Astrocyte (in vitro differentiated cells and primary cell): ENCODE measurements at regions not wholly inside any gene's neighbourhood (a gene's known extent, or its start where the extent isn't known, plus 50 kb on each side); places are given as distances from the start of the nearest gene placed in this dataset.
"Not testable (repeated sequence)": the region's sequence is repeated elsewhere in the genome, so short reads cannot be mapped to it uniquely, and the experiment has no call there.

Source experiments
- DNase-seq: peaks from one replicate; pipeline ENCODE4 v3.0.0-alpha.2; 2010; ENCODE audit warnings: low read depth
- FAIRE-seq: peaks from 2 replicates; lab custom pipeline; 2011; peaks lifted over from hg19 to GRCh38; lab: Jason Lieb, UNC
- H2AFZ ChIP-seq: 2 replicates; pipeline ENCODE4 v1.6.0; 2012; ENCODE audit warnings: low read depth, low read length, inconsistent platforms
- H3K27ac ChIP-seq: 2 replicates; pipeline ENCODE4 v1.5.1; 2011; ENCODE audit warnings: low read depth, low read length, inconsistent platforms
- H3K27me3 ChIP-seq: 2 replicates; pipeline ENCODE4 v1.6.0; 2011; ENCODE audit warnings: low read length, inconsistent platforms; ENCODE audit not compliant: insufficient read depth
- H3K36me3 ChIP-seq: 2 replicates; pipeline ENCODE4 v1.5.1; 2011; ENCODE audit warnings: low read length, inconsistent platforms; ENCODE audit not compliant: insufficient read depth
- H3K4me1 ChIP-seq: 2 replicates; pipeline ENCODE4 v1.5.1; 2011; ENCODE audit warnings: low read length, inconsistent platforms; ENCODE audit not compliant: insufficient read depth
- H3K4me2 ChIP-seq: 2 replicates; pipeline ENCODE4 v1.6.0; 2012; ENCODE audit warnings: low read length, inconsistent platforms
- H3K4me3 ChIP-seq: 2 replicates; pipeline ENCODE4 v1.5.1; 2011; ENCODE audit warnings: low read depth, mild to moderate bottlenecking, low read length, inconsistent platforms; ENCODE audit not compliant: insufficient read depth
- H3K79me2 ChIP-seq: 2 replicates; pipeline ENCODE4 v1.6.0; 2012; ENCODE audit warnings: mild to moderate bottlenecking, low read length, inconsistent platforms; ENCODE audit not compliant: insufficient read depth
- H3K9ac ChIP-seq: 2 replicates; pipeline ENCODE4 v1.6.0; 2012; ENCODE audit warnings: mild to moderate bottlenecking, low read length, inconsistent platforms
- H3K9me3 ChIP-seq: 2 replicates; pipeline ENCODE4 v1.5.1; 2012; ENCODE audit warnings: low read depth, mild to moderate bottlenecking, low read length, inconsistent platforms; ENCODE audit not compliant: insufficient read depth
- H4K20me1 ChIP-seq: 2 replicates; pipeline ENCODE4 v1.6.0; 2012; ENCODE audit warnings: low read length, inconsistent platforms; ENCODE audit not compliant: insufficient read depth
- H3K27ac Mint-ChIP-seq: one replicate; pipeline ENCODE4 v1.8.0; 2021; ENCODE audit warnings: mild to moderate bottlenecking, mixed read lengths; ENCODE audit not compliant: unreplicated experiment
- H3K27me3 Mint-ChIP-seq: one replicate; pipeline ENCODE4 v1.8.0; 2021; ENCODE audit warnings: low read depth, mixed read lengths; ENCODE audit not compliant: unreplicated experiment
- H3K36me3 Mint-ChIP-seq: one replicate; pipeline ENCODE4 v1.8.0; 2021; ENCODE audit warnings: low read depth, mixed read lengths; ENCODE audit not compliant: unreplicated experiment
- H3K4me1 Mint-ChIP-seq: one replicate; pipeline ENCODE4 v1.8.0; 2021; ENCODE audit warnings: low read depth, mixed read lengths; ENCODE audit not compliant: unreplicated experiment
- H3K4me3 Mint-ChIP-seq: one replicate; pipeline ENCODE4 v1.8.0; 2021; ENCODE audit warnings: mild to moderate bottlenecking, moderate library complexity, mixed read lengths; ENCODE audit not compliant: unreplicated experiment
- H3K9me3 Mint-ChIP-seq: one replicate; pipeline ENCODE4 v1.8.0; 2021; ENCODE audit warnings: mild to moderate bottlenecking, mixed read lengths; ENCODE audit not compliant: unreplicated experiment
- EZH2 ChIP-seq: IDR thresholded peaks from 2 replicates; pipeline ENCODE4 v1.6.1; 2012; ENCODE audit warnings: mild to moderate bottlenecking, low read length, inconsistent platforms; ENCODE audit not compliant: insufficient read depth
- TF ChIP-seq, protein P1 (sequence below): IDR thresholded peaks from 2 replicates; pipeline ENCODE4 v1.5.1; 2011; ENCODE audit warnings: low read depth, mild to moderate bottlenecking, inconsistent platforms, low read length, moderate library complexity; ENCODE audit not compliant: insufficient read depth

GRCh38 chr4:189600718-189601435 is 339.8 kb upstream of the FRG1 start:
- no peaks in the 10 kb centered on the region for H3K27me3 Mint-ChIP-seq
- Histone ChIP-seq H4K20me1 (no peaks in the 10 kb centered on the region), H3K79me2 (no peaks in the 10 kb centered on the region), H3K27ac (no peak overlapping the region), H3K4me3 (no peak overlapping the region), H3K4me1 (no peaks in the 10 kb centered on the region), H3K27me3 (no peaks in the 10 kb centered on the region), H3K9ac (no peak overlapping the region), H2AFZ (no peak overlapping the region), H3K4me2 (no peak overlapping the region), H3K9me3 (peaks cover 4% of the 10 kb centered on the region), H3K36me3 (no peaks in the 10 kb centered on the region)
- FAIRE-seq = no peak
- peaks cover 5% of the 10 kb centered on the region for H3K4me1 Mint-ChIP-seq
- H3K9me3 Mint-ChIP-seq = peaks cover 3% of the 10 kb centered on the region
- H3K36me3 Mint-ChIP-seq = no peaks in the 10 kb centered on the region
- no peak for DNase-seq
- H3K4me3 Mint-ChIP-seq = no peak overlapping the region
- TF ChIP-seq EZH2 = no peak
- TF ChIP-seq, protein P1, sequence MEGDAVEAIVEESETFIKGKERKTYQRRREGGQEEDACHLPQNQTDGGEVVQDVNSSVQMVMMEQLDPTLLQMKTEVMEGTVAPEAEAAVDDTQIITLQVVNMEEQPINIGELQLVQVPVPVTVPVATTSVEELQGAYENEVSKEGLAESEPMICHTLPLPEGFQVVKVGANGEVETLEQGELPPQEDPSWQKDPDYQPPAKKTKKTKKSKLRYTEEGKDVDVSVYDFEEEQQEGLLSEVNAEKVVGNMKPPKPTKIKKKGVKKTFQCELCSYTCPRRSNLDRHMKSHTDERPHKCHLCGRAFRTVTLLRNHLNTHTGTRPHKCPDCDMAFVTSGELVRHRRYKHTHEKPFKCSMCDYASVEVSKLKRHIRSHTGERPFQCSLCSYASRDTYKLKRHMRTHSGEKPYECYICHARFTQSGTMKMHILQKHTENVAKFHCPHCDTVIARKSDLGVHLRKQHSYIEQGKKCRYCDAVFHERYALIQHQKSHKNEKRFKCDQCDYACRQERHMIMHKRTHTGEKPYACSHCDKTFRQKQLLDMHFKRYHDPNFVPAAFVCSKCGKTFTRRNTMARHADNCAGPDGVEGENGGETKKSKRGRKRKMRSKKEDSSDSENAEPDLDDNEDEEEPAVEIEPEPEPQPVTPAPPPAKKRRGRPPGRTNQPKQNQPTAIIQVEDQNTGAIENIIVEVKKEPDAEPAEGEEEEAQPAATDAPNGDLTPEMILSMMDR = no peak
- peak overlapping the region; percentile 99 for H3K27ac Mint-ChIP-seq

DNA sequence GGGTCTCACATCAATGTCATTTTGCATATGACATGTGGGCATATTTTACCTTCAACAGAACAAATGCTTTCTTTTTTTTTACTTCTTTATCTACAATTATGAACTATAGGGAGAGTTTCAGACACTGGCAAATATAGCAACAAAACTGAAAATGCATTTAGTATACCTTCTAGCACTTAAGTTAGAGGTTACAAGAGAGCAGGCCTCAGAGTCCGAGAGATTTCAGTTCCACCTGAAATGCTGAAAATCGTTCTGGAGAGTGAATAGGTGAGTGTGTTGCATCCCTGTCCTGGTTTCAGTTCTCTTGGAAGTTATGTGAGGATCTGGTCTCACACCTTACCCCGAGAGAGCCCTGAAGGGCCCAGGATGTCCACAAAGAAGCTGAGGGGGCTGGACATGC is 337.8 kb upstream of the FRG1 start:
- H3K9ac ChIP-seq, H3K36me3 Mint-ChIP-seq, H3K79me2 ChIP-seq, H3K36me3 ChIP-seq, H3K9me3 ChIP-seq, H3K4me2 ChIP-seq, H2AFZ ChIP-seq, H3K27ac Mint-ChIP-seq, H3K27me3 ChIP-seq, H3K9me3 Mint-ChIP-seq, DNase-seq, H3K4me1 ChIP-seq, H3K4me1 Mint-ChIP-seq, FAIRE-seq, H4K20me1 ChIP-seq, H3K4me3 ChIP-seq, H3K4me3 Mint-ChIP-seq, H3K27me3 Mint-ChIP-seq, H3K27ac ChIP-seq: not testable (repeated sequence)

DNA sequence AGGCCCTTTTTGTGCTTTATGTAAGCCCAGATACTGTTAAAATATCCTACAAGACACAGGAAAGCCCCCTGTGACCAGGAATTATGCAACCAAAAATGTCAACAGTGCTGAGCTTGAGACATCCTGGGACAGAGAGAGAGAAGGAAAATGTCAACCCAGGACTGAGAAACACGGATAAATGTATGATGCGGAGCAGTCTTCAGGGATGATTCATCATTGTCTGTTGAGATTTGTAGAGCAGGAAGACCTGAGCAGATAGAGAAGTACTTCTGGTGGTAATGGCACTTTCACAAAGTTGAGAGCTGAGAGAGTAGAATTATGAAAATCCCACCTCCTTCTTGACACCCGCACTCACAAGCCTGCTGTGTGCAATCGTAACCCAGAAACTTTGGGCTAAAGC is 330.1 kb upstream of the FRG1 start:
- not testable (repeated sequence) for H3K4me2 ChIP-seq, H3K4me3 Mint-ChIP-seq, H3K9me3 ChIP-seq, H3K9me3 Mint-ChIP-seq, FAIRE-seq, H3K27me3 ChIP-seq, H3K27ac ChIP-seq, H3K4me3 ChIP-seq, H3K9ac ChIP-seq, DNase-seq, H3K36me3 Mint-ChIP-seq, H3K36me3 ChIP-seq, H3K27me3 Mint-ChIP-seq, H3K79me2 ChIP-seq, H3K4me1 Mint-ChIP-seq, H3K4me1 ChIP-seq, H4K20me1 ChIP-seq, H2AFZ ChIP-seq
- peak overlapping the region; percentile 12 for H3K27ac Mint-ChIP-seq
